Activated CD8-positive, alpha-beta memory T cell treated with anti-CD3 and anti-CD28 coated beads for 48 hours (primary cell): ENCODE measurements at regions not wholly inside any gene's neighbourhood (a gene's known extent, or its start where the extent isn't known, plus 50 kb on each side); places are given as distances from the start of the nearest gene placed in this dataset.

ENCODE experiments used
- DNase-seq, 3 experiments: peaks; one replicate each; pipeline ENCODE4 v3.0.0-alpha.2; 2020; ENCODE audit warnings: low read depth in 2 of 3, low spot score in 2 of 3

- no peak for DNase-seq
Observed at GRCh38 chr2:76464310-76464709, 753.6 kb upstream of the GCFC2 start.

- no peak for DNase-seq
Observed at GRCh38 chr2:76461431-76461830, 750.7 kb upstream of the GCFC2 start.

- DNase-seq = no peak
Observed at GRCh38 chr2:76455910-76456309, 745.2 kb upstream of the GCFC2 start.

GRCh38 chr2:76450024-76450475 is 739.3 kb upstream of the GCFC2 start:
- DNase-seq = no peak

- no peak for DNase-seq
Observed at GRCh38 chr2:76448956-76449355, 738.2 kb upstream of the GCFC2 start.

GRCh38 chr2:76447294-76447693 is 736.6 kb upstream of the GCFC2 start:
- no peak for DNase-seq

- DNase-seq = no peak
Observed at GRCh38 chr2:76446872-76447271, 736.2 kb upstream of the GCFC2 start.

GRCh38 chr2:76445880-76446279 is 735.2 kb upstream of the GCFC2 start:
- no peak for DNase-seq

GRCh38 chr2:76444732-76445131 is 734.0 kb upstream of the GCFC2 start:
- no peak for DNase-seq

GRCh38 chr2:76437564-76437963 is 726.8 kb upstream of the GCFC2 start:
- no peak for DNase-seq

GRCh38 chr2:76429374-76429773 is 718.7 kb upstream of the GCFC2 start:
- no peak for DNase-seq

GRCh38 chr2:76427452-76427851 is 716.7 kb upstream of the GCFC2 start:
- DNase-seq = no peak

GRCh38 chr2:76415821-76416220 is 705.1 kb upstream of the GCFC2 start:
- DNase-seq = no peak

GRCh38 chr2:76413436-76413835 is 702.7 kb upstream of the GCFC2 start:
- DNase-seq = no peak

GRCh38 chr2:76406134-76406855 is 695.6 kb upstream of the GCFC2 start:
- no peak for DNase-seq

GRCh38 chr2:76393356-76393755 is 682.6 kb upstream of the GCFC2 start:
- DNase-seq = no peak

- DNase-seq = no peak
Observed at GRCh38 chr2:76391678-76392077, 681.0 kb upstream of the GCFC2 start.

GRCh38 chr2:76387294-76387693 is 676.6 kb upstream of the GCFC2 start:
- DNase-seq = no peak

- no peak for DNase-seq
Observed at GRCh38 chr2:76385943-76386342, 675.2 kb upstream of the GCFC2 start.

- no peak for DNase-seq
Observed at GRCh38 chr2:76381624-76382023, 670.9 kb upstream of the GCFC2 start.

GRCh38 chr2:76378140-76378539 is 667.4 kb upstream of the GCFC2 start:
- no peak for DNase-seq

- no peak for DNase-seq
Observed at GRCh38 chr2:76341439-76341838, 630.7 kb upstream of the GCFC2 start.

GRCh38 chr2:76332871-76333270 is 622.2 kb upstream of the GCFC2 start:
- DNase-seq = no peak
